Fibroblast of skin of back (primary cell): ENCODE measurements at regions not wholly inside any gene's neighbourhood (a gene's known extent, or its start where the extent isn't known, plus 50 kb on each side); places are given as distances from the start of the nearest gene placed in this dataset.
A peak's percentile ranks its signal among the peaks of the same experiment; 100 is the strongest.
"Not testable (repeated sequence)": the region's sequence is repeated elsewhere in the genome, so short reads cannot be mapped to it uniquely, and the experiment has no call there.

ENCODE experiments used
- DNase-seq: peaks from one replicate; pipeline ENCODE4 v3.0.0-alpha.2; 2013

DNA sequence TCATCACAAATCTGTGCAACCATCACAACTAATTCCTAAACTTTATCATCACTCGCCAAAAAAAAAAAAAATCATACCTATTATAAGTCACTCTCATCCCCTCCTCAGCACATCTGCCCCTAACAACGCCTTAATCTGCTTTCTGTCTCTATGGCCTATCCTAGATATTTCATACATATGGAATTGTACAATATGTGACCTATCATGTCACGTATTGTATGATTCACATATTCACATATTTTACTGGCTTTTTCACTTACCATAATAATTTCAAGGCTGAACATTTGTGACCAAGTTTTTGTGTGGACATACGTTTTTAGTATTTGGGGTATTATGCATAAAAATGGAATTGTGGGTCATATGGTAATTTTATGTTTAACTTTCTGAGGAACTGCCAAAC lies 400.7 kb downstream of the DAD1 start:
- no peak for DNase-seq

DNA sequence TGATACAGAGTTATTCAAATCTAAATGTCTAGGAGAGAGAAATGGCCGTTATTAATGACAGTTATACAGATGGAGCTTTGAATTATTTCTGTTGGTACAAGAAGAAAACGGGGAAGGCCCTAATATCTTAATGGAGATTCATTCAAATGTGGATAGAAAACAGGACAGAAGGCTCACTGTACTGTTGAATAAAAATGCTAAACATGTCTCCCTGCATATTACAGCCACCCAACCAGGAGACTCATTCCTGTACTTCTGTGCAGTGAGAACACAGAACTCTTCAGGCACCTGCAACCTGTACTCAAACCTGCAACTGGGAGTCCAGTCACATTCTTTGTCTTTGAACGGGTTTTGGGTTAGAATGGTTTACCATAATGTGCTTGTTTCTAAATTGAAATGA lies 403.2 kb downstream of the DAD1 start:
- no peak for DNase-seq

DNA sequence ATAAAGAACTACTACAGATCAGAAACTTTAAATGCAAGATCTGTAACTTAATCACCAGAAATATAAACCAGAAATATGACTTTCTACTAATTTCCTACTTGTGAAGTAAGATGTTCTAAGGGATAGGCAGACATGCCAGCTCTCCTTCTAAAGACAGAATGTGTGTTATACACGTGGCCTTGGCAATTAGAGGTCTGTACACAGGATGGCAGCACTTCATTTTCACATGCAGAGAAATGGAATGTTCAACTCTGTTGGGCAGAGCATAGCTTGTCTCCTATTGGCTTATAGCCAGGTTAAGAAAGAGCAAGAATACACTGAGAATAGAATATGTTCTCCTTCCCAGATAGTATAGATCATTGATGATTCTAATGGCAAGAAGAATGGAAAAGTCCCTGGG lies 403.8 kb downstream of the DAD1 start:
- peak; percentile 57 for DNase-seq

DNA sequence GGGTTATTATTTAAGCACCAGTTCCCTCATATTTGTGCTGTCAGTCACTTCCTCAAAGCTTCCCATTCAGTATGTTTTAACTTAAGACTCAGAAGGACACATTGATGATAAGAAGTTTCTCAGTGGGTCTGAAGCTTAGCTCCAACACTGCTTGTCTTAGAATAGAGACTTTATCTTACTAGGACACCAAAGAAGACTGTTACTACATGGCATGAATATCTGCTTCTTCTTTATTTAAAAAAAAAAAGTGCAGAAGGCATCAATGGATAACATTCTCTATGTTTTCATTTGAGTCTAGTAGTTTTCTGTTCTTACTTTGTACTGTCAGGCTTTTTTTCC lies 404.2 kb downstream of the DAD1 start:
- no peak for DNase-seq

DNA sequence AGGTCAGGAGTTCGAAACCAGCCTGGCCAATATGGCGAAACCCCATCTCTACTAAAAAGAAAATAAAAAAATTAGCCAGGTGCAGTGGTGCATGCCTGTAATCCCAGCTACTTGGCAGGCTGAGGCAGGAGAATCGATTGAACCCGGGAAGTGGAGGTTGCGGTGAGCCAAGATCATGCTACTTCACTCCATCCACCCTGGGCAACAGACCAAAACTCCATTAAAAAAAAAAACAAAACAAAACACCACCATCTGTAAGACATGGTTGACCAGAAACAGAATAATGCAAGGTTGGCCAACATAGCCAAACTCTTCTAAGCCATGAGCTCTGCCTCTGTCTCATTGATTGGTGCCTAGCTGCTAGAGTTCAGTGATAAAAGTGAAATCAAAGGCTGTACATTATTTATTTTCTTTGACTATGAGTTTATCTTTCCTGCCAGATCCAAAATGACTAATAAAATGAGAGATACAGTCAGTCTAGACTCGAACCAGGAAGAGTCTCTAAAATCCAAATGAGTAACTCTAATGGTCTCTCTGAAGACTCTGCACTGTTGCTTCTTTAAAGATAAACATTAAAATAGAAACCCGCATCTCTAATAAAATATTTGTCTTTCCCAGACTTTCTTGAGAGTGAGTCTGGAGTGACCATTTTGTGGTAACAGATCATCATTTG lies 404.7 kb downstream of the DAD1 start:
- DNase-seq, result peak; percentile 82

DNA sequence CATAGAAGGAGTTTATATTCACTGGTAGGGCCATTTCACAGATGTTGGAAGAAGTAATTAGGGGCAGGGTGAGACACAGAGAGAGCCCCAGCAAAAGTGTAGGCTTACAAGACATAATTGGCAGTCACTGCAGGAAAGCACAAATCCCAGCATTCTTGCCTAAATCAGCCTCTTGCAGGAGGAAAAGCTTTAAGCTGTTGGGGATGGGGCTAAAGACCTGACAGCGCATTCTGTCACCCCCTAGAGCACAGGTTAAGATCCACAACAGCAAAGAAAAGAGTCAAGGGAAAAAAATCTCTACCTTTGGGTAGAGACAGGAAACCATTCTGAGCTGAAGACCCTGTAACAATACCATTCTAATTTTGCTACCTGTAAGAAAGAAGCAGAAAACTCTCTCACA lies 409.0 kb downstream of the DAD1 start:
- DNase-seq, result no peak

DNA sequence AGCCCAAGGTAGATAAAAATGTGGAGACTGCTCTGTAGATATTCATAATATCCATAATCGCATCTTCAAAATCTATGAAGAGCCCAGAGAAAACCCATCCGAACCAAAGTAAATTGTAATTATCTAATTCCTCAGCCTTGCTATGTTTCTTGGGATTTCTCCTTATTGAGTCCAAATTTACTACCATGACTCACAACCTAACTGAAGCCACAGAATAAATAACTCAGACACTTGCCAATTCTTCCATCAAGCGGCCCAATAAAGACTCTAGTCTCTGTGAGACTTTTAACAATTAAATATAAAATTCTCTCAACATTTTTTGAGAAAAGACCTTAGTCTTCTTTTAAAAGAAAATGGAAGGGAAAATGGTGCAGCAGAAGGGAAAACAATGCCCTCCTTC lies 409.8 kb downstream of the DAD1 start:
- no peak for DNase-seq

DNA sequence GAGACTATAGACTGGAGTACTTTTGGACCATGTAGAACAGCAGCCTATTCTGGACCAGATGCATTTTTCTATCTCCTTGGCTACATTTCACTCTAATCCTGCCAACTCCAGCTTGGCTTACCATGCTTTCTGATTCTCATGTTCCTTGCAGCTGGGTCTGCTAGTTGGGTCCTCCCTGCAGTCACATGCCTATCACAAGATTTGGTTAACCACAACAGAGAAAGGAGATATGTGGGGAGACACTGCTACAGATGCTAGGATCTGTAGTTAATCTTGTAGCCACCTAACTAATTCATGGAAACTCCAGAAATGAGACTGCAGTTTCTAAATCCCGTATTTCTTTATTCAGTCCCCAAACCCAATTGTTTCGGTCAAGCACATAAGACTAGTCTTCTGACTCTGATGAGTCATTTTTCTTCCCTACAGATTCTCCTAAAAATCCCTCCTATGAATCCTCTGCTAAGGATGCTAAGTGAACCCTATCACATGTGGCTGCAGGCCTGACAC lies 410.6 kb downstream of the DAD1 start:
- no peak for DNase-seq

DNA sequence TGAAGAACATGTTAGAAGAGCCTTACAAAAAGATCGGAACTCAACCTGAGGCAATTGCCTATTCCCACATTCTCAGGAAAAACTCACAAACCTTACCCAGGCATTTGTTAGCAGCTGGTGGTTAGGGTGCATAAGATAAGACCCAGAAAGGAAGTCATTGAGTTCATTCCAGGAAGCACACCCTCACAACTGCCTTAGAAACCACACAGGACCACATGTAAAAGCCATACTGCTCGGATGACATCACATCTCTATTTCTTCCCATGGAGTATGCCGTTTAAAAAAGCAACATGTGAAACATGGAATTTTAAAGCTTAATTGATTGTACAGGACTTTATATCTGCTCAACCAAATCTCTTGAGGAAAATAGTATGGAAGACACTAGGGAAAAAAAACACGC lies 411.2 kb downstream of the DAD1 start:
- no peak for DNase-seq

DNA sequence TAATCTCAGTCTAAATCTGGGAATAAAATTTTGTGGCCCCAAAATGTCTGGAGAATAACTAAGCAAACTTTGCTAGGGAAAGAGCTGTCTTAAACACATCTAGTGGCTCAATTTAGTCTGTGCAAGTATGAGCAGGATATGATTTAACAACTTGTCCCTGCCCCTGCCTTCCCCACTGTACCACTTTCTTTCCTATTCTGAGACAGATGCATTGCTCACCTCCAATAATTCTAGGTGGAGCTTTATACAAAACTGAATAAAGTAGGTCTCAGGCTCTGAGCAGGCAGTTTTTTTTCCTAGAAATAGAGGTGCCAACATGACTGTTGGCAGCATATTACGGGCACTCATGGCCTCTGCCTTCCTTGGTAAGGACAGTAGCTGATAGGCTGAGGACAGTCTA lies 412.1 kb downstream of the DAD1 start:
- no peak for DNase-seq

DNA sequence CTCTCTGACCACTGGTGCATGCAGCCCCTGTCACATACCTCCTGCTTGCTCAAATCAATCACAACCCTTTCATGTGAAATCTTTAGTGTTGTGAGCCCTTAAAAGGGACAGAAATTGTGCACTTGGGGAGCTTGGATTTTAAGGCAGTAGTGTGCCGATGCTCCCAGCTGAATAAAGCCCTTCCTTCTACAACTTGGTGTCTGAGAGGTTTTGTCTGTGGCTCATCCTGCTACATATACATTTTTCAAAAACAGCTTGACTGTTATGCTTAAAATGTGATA lies 413.8 kb downstream of the DAD1 start:
- not testable (repeated sequence) for DNase-seq

DNA sequence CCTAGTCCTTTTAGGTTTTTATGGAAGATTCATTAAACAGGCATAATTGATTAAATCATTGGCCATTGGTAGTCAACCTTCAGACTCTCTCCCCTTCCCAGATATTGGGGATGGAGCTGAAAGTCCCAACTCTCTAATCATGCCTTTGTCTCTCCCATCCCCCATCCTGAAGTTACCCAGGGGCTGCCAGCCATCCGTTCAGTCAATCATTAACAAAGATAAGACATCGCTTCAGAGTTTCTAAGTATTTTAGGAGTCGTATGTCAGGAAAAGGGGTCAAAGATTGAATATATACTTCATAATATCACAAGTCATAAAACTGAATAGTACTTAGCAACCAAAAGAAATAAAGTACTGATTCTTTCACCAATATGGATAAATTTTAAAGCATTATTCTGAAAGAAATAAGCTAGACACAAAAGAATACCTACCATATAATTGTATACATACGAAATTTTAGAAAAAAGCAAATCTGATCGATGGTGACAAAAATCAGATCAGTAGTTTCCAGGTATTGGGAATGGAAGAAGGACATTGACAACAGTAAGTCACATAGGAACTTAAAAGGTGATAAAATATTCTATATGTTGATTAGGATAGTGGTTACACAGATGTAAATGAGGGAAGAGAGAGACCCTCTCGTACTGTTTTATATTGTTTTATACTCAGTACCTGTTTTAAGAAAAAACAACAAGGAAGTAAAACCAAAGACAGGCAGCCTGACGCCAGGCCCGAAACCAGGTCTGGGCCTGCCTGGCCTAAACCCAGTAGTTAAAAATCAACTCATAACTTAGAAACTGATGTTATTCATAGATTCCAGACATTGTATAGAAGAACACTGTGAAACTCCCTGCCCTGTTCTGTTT lies 414.4 kb downstream of the DAD1 start:
- DNase-seq, result no peak

DNA sequence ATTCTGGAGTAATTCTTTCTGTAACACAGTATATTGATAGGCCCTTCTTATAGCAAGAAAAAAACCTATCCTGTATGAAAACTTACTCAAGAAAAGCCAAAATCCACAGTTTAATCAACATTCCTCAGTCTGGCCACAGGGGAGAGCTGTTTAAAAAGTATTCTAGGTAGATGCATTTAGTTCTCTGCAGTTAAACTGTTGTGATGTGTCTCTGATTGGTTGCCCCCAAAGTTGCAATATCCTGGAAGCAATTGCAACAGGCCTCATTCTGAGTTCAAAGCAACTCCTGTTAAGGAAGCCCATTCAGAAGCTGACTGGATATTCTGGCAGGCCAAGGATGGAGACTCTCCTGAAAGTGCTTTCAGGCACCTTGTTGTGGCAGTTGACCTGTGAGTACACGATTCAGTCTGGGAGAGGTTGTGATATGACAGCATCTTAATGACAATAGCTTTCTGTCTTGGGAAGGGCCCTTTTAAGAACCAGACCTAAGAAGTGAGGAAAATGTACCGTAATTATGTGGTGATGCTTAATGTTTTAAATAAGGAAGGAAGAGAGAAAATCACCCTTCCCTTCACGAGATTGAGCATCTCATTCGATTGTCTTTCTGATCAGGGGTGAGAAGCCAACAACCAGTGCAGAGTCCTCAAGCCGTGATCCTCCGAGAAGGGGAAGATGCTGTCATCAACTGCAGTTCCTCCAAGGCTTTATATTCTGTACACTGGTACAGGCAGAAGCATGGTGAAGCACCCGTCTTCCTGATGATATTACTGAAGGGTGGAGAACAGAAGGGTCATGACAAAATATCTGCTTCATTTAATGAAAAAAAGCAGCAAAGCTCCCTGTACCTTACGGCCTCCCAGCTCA lies 420.7 kb downstream of the DAD1 start:
- DNase-seq, result no peak

DNA sequence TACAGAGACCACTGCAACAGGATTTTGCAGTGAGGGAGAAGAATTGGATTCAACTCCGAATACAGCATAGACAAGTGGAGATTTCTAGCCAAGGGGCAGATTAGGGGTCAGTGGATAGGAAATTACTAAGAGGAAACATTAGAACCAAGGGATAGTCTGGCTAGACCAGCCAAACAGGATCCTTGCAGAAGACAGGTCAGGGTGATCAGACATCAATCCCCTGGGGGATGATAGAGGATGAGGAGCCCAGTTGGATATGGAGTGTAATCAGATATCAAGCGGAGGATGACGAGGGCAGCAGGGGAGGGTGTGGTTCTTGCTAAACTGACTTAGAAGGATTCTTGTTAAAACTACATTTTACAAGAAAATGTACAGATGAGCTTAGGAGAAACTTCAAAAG lies 424.4 kb downstream of the DAD1 start:
- DNase-seq, result no peak

DNA sequence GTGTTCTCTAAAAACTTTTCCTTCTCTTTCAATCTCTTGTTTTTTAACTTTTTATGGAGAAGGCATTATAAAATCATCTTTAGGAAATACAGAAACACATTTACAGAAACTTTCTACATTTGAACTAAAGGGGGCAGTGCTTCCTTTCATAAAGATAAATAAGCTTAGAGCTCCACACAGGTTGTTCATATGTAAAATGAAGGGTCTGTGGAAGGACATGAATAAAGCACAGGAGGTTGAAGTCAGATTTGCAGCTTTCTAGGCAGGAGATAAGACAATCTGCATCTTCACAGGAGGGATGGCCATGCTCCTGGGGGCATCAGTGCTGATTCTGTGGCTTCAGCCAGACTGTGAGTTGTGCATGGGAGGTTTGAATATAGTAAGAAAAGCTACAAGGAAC lies 426.0 kb downstream of the DAD1 start:
- peak; percentile 1 for DNase-seq

DNA sequence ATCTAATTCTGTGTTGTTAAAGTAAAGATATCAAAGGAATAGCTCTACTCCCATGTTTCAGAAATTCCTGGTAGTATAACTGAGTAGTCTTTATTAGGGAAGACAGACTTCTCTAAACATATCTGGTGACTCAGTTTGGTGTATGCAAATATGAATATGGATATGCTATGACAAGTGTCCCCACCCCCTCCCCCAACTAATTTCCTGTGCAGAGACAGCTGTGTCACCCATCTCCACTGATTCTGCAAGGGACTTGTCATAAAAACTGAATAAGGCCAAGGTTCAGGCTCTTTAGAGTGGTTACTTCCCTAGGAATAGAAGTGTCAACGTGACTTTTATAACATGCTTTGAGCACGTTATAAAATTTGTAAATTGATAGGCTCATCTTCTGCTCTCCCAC lies 429.1 kb downstream of the DAD1 start:
- DNase-seq, result peak; percentile 4

DNA sequence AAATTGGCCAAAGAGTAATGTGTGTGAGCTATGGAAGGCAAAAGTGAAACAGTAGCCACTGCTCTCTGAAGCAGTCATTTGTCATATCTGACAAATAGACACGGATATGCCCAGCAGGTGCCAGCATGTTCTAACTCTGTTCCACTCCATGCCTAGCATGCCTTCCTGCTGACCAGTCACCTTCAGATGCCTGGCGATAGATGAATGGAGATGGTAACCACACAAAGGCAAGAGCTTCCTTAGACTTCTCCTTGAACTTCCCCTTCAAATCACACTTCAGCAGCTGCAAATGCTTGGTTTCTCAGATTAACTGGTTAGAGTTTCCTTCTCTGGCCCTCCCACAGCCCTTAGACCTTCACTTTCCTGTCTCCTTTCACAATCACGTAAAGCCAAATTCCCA lies 429.9 kb downstream of the DAD1 start:
- DNase-seq, result no peak

DNA sequence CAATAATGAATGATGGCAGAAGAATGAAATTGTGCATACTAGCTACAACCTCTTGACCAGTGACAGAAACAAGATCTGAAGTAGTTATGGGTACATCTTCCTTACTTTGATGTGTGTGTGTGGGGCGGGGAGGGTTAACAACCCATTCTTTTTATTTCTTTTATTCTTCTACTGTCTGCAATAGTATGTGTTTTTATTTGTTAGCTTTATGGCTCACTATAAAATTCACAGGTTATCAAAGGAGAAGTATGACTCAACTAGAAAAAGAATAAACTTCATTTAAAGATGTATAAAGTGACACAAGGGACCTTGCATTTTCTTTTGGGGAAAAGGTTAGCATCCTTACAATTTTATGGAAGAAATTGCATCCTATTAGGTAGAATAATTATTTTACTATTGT lies 430.5 kb downstream of the DAD1 start:
- no peak for DNase-seq

DNA sequence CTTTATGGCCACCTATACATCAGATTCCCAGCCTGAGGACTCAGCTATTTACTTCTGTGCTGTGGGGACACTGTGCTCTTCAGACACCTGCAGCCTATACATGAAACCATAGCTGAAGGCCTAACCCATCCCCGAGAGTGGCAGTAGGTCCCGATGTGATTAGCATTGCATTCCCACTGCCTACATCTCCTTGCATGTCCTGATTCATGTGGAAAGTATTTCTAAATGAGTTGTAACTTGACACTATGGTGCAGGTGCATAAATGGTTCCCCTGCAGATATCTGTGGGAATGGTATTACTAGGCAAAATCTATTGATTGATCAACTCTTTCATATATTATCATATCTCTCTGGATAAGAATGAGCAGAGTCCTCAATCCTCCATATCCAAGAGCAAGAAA lies 433.5 kb downstream of the DAD1 start:
- DNase-seq, result no peak

DNA sequence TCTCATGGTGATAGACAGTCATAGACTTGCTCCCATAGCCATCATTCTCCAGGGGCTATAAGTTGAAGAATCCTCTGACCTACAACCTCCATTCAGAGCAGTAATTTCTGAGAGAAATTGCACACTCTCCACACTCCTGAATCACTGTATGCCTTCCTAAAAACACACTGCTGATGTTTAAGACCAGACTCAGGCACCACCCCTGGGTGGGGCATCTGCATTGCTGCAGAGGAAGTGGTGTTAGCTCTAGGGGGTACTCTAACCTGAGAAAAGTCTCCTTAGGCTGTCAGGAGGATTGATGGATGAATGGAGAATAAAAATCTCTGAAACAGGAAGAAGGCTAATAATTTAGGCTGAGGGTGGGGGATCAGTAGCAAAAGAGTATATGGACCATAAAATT lies 436.1 kb downstream of the DAD1 start:
- DNase-seq, result no peak

DNA sequence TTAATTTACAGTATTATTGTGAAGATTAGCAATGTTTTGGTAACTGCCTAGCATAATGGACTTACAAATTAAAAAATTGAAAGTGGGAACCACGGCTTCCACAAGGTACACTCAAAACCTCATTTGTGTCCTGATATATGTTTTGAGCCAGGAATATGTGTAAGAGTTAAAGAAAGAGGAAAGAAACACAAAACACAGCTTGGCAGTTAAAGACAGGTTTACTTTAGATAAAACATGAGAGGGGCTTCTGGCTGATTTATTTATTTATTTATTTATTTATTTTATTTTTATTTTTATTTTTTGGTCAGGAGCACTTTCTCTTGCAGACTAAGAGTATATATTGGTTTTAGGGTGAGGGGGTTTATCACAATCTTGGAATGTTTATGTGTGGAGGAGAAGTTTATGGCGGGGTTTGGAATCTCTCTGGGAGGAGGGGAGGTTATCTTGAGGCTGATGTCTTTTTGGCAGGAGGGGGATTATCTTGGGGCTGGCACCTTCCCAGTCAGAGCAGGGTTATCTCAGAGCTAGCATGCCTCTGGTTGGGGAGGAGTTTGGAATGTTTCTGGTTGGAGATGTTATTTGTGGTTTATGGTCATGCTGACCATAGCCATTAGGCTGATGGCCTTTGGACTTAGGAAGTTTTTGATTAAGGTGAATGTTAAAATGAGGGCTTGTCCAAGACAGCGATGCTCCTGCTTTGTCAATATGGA lies 436.7 kb downstream of the DAD1 start:
- DNase-seq, result no peak

DNA sequence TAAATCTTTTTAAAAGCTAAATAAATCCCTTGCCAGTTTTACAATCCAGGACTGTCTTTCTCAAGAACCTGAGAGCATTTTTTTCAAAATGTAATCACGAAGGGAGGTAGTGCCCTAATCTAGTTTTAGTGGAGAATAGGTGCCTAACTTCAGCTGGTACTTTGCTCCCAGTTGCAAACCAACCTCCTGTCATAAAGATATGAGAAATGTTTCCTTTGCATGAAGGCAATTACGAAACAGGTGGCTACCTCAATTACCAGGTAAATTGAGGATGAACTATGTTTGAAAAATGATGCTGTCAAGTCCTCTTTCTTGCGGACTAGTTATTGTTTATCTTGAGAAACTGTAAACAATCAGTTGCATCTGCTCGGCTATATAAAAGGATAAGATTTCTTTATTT lies 437.9 kb downstream of the DAD1 start:
- DNase-seq, result no peak

DNA sequence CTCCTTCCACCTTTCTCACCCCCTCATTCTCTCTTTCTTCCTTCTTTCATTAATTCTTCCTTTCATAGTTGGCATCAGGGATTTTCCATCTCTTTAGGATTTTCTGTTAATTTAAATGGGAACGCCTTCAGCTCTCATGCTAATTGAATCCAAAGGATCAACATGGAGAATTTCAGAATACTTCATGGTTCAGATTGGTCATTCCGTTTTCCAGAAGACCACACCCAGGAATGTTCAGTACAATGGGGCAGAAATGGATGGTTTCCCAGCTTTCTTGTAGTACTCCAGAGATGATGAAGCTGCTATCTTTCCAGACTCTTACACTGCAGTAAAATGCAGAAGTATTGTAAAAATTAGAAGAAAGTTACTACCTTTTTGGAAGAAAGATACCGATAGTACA lies 440.0 kb downstream of the DAD1 start:
- no peak for DNase-seq
